Gastrocnemius medialis (tissue), 4 donors: ENCODE measurements at regions not wholly inside any gene's neighbourhood (a gene's known extent, or its start where the extent isn't known, plus 50 kb on each side); places are given as distances from the start of the nearest gene placed in this dataset.

ENCODE experiments used
- ATAC-seq, 2 donors: fragments of 150-250 bp; one replicate each; pipeline ENCODE4 v1.9.1; 2016
- DNase-seq, 2 donors: peaks; one replicate each; pipeline ENCODE4 v3.0.0-alpha.2; 2019
- H3K27ac ChIP-seq, 4 donors: fragments of 200-600 bp; sonication (generic); 1 replicate in 1 of 4; 2 replicates in 3 of 4; pipeline ENCODE4 v1.5.1; 2016 to 2018; ENCODE audit warnings: mild to moderate bottlenecking in 2 of 4, moderate library complexity in 1 of 4
- H3K27me3 ChIP-seq, 3 donors: fragments of 200-600 bp; sonication (generic) in 2 of 3; 1 replicate in 1 of 3; 2 replicates in 2 of 3; pipeline versions ENCODE4 v1.5.1 to v1.6.0; 2016 to 2019; ENCODE audit warnings: mild to moderate bottlenecking in 1 of 3, moderate library complexity in 1 of 3
- H3K36me3 ChIP-seq, 2 donors: fragments of 200-600 bp; sonication (generic) in 1 of 2; one replicate each; pipeline ENCODE4 v1.5.1; 2017 to 2018
- H3K4me1 ChIP-seq, 2 donors: fragments of 200-600 bp; sonication (generic) in 1 of 2; one replicate each; pipeline ENCODE4 v1.5.1; 2016 to 2017; ENCODE audit warnings: mild to moderate bottlenecking in 2 of 2
- H3K4me3 ChIP-seq, 4 donors: fragments of 200-600 bp; sonication (generic) in 3 of 4; 1 replicate in 1 of 4; 2 replicates in 3 of 4; pipeline ENCODE4 v1.5.1; 2016 to 2019; ENCODE audit warnings: mild to moderate bottlenecking in 2 of 4
- H3K9me3 ChIP-seq, 3 donors: fragments of 200-600 bp; sonication (generic) in 2 of 3; 1 replicate in 1 of 3; 2 replicates in 2 of 3; pipeline ENCODE4 v1.5.1; 2016 to 2019
- POLR2A ChIP-seq, 2 donors: fragments of 450-650 bp; IDR thresholded peaks; one replicate each; pipeline ENCODE4 v1.6.1; 2017; ENCODE audit warnings: antibody characterized with exemption in 2 of 2, mild to moderate bottlenecking in 2 of 2, moderate library complexity in 2 of 2
- in situ Hi-C, 4 donors: fragments of 200-750 bp; cut with MboI; loops; one replicate each; pipeline versions ENCODE4 v1.15.0 to v1.8.0; 2017; ENCODE audit warnings: low sequenced_read_pairs in 4 of 4
- intact Hi-C: fragments of 100-400 bp; cut with DNase I; formaldehyde crosslinking; loops from one replicate; pipeline ENCODE4 v1.15.1; 2023; ENCODE audit warnings: low total_unique reads
- TF ChIP-seq, protein P1 (sequence below), 5 experiments: fragments of 450-650 bp in 3 of 5; fragments of 200-600 bp in 2 of 5; sonication (generic) in 2 of 5; IDR thresholded peaks in 4 of 5; conservative IDR thresholded peaks in 1 of 5; 1 replicate in 4 of 5; 2 replicates in 1 of 5; pipeline ENCODE4 v1.5.1; 2016 to 2019; ENCODE audit warnings: antibody characterized with exemption in 5 of 5, mild to moderate bottlenecking in 3 of 5, moderate library complexity in 3 of 5

DNA sequence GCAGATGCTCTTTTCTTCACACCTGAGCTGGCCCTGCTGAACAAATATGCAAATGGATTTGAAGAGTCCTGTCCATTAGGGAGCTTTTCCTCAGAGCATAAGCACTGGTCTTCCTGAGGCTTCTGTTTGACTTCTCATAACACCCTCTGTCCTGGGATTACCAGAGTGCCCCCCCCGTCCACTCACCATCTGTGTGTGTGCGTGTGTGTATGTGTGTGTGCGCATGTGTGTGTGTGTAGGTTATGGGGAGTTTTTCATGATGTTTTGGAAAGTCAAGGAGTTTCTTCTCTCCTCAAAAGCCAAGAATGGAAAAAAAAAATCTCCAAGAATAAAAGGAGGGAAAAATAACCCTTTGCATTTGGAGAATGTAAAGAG, 57.7 kb upstream of the COMTD1 start:
- Histone ChIP-seq H3K4me3 (no peak overlapping the region), H3K27ac (peak overlapping the region in 1 of 4 donors; percentile 87), H3K27me3 (no peaks in the 10 kb centered on the region), H3K9me3 (no peaks in the 10 kb centered on the region), H3K4me1 (peaks cover 21 to 22% of the 10 kb centered on the region in 2 donors), H3K36me3 (no peaks in the 10 kb centered on the region)
- intact Hi-C loops (loop anchor here (10.0 kb wide), 2 partner anchors 179 to 469 kb away; partner anchors contain the start of genes KAT6B and SAMD8), in situ Hi-C loops (no loop called here)
- no peak for DNase-seq
- TF ChIP-seq POLR2A (IDR thresholded peaks at IDR 0.05) = no peak
- TF ChIP-seq, protein P1, sequence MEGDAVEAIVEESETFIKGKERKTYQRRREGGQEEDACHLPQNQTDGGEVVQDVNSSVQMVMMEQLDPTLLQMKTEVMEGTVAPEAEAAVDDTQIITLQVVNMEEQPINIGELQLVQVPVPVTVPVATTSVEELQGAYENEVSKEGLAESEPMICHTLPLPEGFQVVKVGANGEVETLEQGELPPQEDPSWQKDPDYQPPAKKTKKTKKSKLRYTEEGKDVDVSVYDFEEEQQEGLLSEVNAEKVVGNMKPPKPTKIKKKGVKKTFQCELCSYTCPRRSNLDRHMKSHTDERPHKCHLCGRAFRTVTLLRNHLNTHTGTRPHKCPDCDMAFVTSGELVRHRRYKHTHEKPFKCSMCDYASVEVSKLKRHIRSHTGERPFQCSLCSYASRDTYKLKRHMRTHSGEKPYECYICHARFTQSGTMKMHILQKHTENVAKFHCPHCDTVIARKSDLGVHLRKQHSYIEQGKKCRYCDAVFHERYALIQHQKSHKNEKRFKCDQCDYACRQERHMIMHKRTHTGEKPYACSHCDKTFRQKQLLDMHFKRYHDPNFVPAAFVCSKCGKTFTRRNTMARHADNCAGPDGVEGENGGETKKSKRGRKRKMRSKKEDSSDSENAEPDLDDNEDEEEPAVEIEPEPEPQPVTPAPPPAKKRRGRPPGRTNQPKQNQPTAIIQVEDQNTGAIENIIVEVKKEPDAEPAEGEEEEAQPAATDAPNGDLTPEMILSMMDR (IDR thresholded peaks at IDR 0.05 in 4 of 5, conservative IDR thresholded peaks at IDR 0.05 in 1 of 5) = no peak
- ATAC-seq = no peak

DNA sequence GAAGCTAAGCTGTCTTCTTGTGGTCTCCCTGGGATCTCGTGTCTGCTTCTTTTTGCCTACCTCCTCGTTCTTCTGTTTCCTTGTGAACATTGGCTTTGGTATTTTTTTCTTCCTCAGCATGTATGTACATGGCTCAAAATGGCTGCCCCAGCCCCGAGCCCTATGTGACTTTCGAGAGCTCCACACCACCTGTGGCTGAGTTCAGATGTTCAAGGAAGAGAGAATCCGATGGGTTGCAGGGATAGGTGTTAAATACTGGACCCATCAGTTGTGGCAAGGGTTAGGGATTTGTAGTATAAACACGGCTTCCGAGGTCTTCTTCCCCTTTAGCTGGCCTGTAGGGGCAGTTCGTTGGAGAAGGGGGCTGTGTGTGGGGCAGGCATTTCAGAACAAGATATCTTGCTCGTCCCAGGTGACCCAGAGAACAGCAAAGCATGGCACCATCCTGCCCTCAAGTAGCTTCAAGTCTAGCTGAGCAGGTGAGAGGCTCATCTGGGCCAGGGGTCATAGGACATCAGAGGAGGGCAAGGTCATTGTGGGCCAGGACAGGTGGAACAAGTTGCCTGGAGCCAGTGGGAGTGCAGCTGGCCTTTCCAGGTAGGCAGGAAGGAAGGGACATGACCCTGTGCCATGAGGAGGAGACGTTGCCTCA, 57.2 kb upstream of the COMTD1 start:
- DNase-seq (no peak), ATAC-seq (no peak)
- H3K4me1 ChIP-seq = peaks cover 21 to 22% of the 10 kb centered on the region in 2 donors
- no peak overlapping the region for H3K27ac ChIP-seq
- no peaks in the 10 kb centered on the region for H3K36me3 ChIP-seq
- no peaks in the 10 kb centered on the region for H3K27me3 ChIP-seq
- TF ChIP-seq, protein P1 (IDR thresholded peaks at IDR 0.05 in 4 of 5, conservative IDR thresholded peaks at IDR 0.05 in 1 of 5) = no peak
- TF ChIP-seq POLR2A (IDR thresholded peaks at IDR 0.05) = no peak
- H3K9me3 ChIP-seq = no peaks in the 10 kb centered on the region
- in situ Hi-C loops = no loop called here
- H3K4me3 ChIP-seq = no peak overlapping the region
- intact Hi-C loops = loop anchor here (10.0 kb wide), 2 partner anchors 178 to 468 kb away; partner anchors contain the start of genes KAT6B and SAMD8

DNA sequence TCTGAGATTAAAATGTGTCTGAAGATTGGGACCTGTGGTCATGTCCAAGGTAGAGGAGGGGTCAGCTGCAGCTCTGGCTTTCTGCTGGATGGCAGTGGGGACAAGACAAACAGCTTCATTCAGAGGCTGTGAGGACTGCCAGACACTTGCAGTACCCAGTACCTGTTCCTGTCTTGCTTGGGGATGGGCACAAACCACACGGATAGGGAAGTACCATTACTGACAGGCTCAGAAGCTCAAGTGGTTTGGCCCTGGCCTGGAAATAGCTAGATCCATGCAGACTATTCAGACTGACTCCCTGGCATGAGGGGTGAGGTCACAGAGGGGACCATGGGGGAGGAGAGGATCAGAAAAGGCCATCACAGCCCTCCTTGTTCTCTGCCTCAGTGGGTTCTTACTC, 56.0 kb upstream of the COMTD1 start:
- no peak overlapping the region for H3K4me3 ChIP-seq
- no peak for TF ChIP-seq POLR2A (IDR thresholded peaks at IDR 0.05)
- TF ChIP-seq, protein P1 (IDR thresholded peaks at IDR 0.05 in 4 of 5, conservative IDR thresholded peaks at IDR 0.05 in 1 of 5) = no peak
- in situ Hi-C loops = no loop called here
- DNase-seq (no peak), ATAC-seq (no peak)
- no peak overlapping the region for H3K27ac ChIP-seq
- no peaks in the 10 kb centered on the region for H3K36me3 ChIP-seq
- intact Hi-C loops = loop anchor here (10.0 kb wide), 2 partner anchors 177 to 467 kb away; partner anchors contain the start of genes KAT6B and SAMD8
- H3K4me1 ChIP-seq = peaks cover 21 to 22% of the 10 kb centered on the region in 2 donors
- H3K9me3 ChIP-seq = no peaks in the 10 kb centered on the region
- H3K27me3 ChIP-seq = no peaks in the 10 kb centered on the region

DNA sequence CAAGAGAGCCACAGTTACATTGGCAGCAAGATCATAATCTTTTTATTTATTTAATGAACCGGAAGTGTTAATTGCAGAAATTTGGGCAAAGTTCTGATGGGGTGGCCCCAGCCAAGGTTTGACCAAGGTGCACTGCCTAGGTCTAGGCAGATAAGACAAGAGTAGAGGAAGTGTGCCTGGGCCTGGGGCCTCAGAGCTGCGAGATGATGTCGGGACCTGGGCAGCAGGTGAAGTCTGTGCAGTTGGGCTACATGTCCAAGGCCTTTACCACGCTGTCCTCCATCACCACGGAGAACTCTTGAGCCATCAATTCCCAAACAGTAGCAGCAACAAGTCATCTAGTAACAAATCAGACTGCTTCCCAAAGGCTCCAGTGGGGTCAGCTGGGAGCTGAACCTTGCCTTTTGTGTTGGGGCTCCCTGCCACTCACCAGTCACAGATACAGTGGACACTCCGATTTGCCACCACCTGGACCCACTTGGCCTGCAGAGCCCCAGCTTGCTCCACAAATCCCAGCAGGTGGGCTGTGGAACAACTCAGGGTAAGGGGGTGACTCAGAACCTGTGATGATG, 52.5 kb upstream of the COMTD1 start:
- DNase-seq (no peak), ATAC-seq (no peak)
- Histone ChIP-seq H3K36me3 (no peaks in the 10 kb centered on the region), H3K27ac (no peak overlapping the region), H3K9me3 (no peaks in the 10 kb centered on the region), H3K27me3 (no peaks in the 10 kb centered on the region), H3K4me1 (peaks cover 0 to 8% of the 10 kb centered on the region in 2 donors), H3K4me3 (no peak overlapping the region)
- in situ Hi-C loops (no loop called here), intact Hi-C loops (no loop called here)
- TF ChIP-seq, protein P1 (IDR thresholded peaks at IDR 0.05 in 4 of 5, conservative IDR thresholded peaks at IDR 0.05 in 1 of 5) = no peak
- TF ChIP-seq POLR2A (IDR thresholded peaks at IDR 0.05) = no peak
